Caco-2 (cell line): ENCODE measurements at regions not wholly inside any gene's neighbourhood (a gene's known extent, or its start where the extent isn't known, plus 50 kb on each side); places are given as distances from the start of the nearest gene placed in this dataset.
"Not testable (repeated sequence)": the region's sequence is repeated elsewhere in the genome, so short reads cannot be mapped to it uniquely, and the experiment has no call there.

Experiments used
- BruUV-seq: library from RNA; stranded (reverse); fragments of 400-500 nt; replicated peaks from 2 replicates; lab custom pipeline; 2021; lab: Mats Ljungman, UMichigan
- CTCF ChIA-PET: fragments of 300-600 bp; sonication (Branson Sonifier 250); formaldehyde crosslinking; loops from one replicate; lab custom pipeline; 2022; ENCODE audit warnings: antibody characterized with exemption; lab: Charles Lee
- POLR2A ChIA-PET: fragments of 300-600 bp; sonication (Branson Sonifier 250); formaldehyde crosslinking; loops from one replicate; lab custom pipeline; 2022; ENCODE audit warnings: antibody characterized with exemption; lab: Charles Lee
- DNase-seq, 2 experiments: peaks; one replicate each; pipeline versions ENCODE4 v3.0.0 to v3.0.0-alpha.2; 2020 to 2022
- H3K27me3 ChIP-seq: replicated peaks from 2 replicates; pipeline ENCODE4 v1.6.0; 2011; ENCODE audit warnings: low read length; ENCODE audit not compliant: control insufficient read depth, insufficient read depth
- H3K36me3 ChIP-seq: 2 replicates; pipeline ENCODE4 v1.5.1; 2011; ENCODE audit warnings: low read length; ENCODE audit not compliant: control insufficient read depth, insufficient read depth
- H3K4me1 ChIP-seq: fragments of 250-450 bp; sonication (Bioruptor Pico); 2 replicates; pipeline ENCODE4 v1.5.1; 2020; ENCODE audit warnings: mild to moderate bottlenecking
- H3K4me3 ChIP-seq: 2 replicates; pipeline ENCODE4 v1.5.1; 2011; ENCODE audit warnings: low read depth, mild to moderate bottlenecking, control low read depth, low read length
- H3K9me3 ChIP-seq: fragments of 250-450 bp; sonication (Bioruptor Pico); 2 replicates; pipeline ENCODE4 v1.5.1; 2020; ENCODE audit warnings: mild to moderate bottlenecking, moderate library complexity
- H3K27ac Mint-ChIP-seq: one replicate; pipeline ENCODE4 v1.8.0; 2022; ENCODE audit warnings: mixed read lengths; ENCODE audit not compliant: unreplicated experiment
- H3K27me3 Mint-ChIP-seq: one replicate; pipeline ENCODE4 v1.8.0; 2022; ENCODE audit warnings: mixed read lengths; ENCODE audit not compliant: insufficient read depth, unreplicated experiment
- H3K36me3 Mint-ChIP-seq: one replicate; pipeline ENCODE4 v1.8.0; 2022; ENCODE audit warnings: mild to moderate bottlenecking, mixed read lengths; ENCODE audit not compliant: insufficient read depth, unreplicated experiment
- H3K4me1 Mint-ChIP-seq: one replicate; pipeline ENCODE4 v1.8.0; 2022; ENCODE audit warnings: low read depth, mixed read lengths; ENCODE audit not compliant: unreplicated experiment
- H3K4me3 Mint-ChIP-seq: one replicate; pipeline ENCODE4 v1.8.0; 2022; ENCODE audit warnings: mild to moderate bottlenecking, moderate library complexity, mixed read lengths; ENCODE audit not compliant: unreplicated experiment
- H3K9me3 Mint-ChIP-seq: one replicate; pipeline ENCODE4 v1.8.0; 2022; ENCODE audit warnings: mixed read lengths; ENCODE audit not compliant: unreplicated experiment
- intact Hi-C: fragments of 100-400 bp; cut with micrococcal nuclease; formaldehyde crosslinking; loops from one replicate; pipeline ENCODE4 v1.10.0; 2022; ENCODE audit not compliant: unreplicated experiment
- TF ChIP-seq, protein P1 (sequence below), 2 experiments: fragments of 200-600 bp in 1 of 2; IDR thresholded peaks; 1 replicate in 1 of 2; 2 replicates in 1 of 2; pipeline versions ENCODE4 v1.5.1 to v1.8.0; 2011 to 2022; ENCODE audit warnings: antibody characterized with exemption in 1 of 2, control low read depth in 1 of 2, inconsistent platforms in 1 of 2, low read depth in 1 of 2, low read length in 1 of 2, mild to moderate bottlenecking in 1 of 2, moderate library complexity in 1 of 2; ENCODE audit not compliant: insufficient read depth in 1 of 2, severe bottlenecking in 1 of 2, unreplicated experiment in 1 of 2

DNA sequence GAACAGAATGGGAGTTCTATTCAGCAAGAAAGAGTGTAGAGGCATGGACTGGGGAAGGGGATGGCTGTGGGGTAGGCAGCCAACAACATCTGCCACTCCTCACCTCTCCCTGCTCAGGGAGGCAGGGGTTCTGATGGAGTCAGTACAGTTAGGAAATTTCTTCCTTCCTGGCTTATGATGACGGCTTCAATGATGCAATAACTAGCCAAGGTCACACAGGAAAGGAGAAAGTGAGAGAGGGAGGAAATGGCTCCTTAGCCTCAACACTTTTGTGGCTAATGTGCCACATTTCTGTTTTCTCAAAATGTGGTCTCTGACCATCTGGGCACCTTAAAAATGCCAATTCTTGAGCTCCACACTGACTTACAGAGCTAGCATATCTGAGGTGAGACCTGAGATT, 79.3 kb upstream of the PDZD8 start:
- ChIA-PET CTCF (interaction anchor here (1.3 kb wide), 1 partner anchor 23 kb away, joined by 3 read pairs; no protein-coding TSS in a partner anchor), POLR2A (no interaction called here)
- Mint-ChIP-seq H3K36me3 (no peaks in the 10 kb centered on the region), H3K4me1 (no peaks in the 10 kb centered on the region), H3K9me3 (peaks cover 12% of the 10 kb centered on the region), H3K27ac (no peak overlapping the region), H3K4me3 (no peak overlapping the region), H3K27me3 (no peaks in the 10 kb centered on the region)
- Histone ChIP-seq H3K27me3 (no peaks in the 10 kb centered on the region), H3K9me3 (no peaks in the 10 kb centered on the region), H3K4me3 (no peak overlapping the region), H3K4me1 (no peaks in the 10 kb centered on the region), H3K36me3 (no peaks in the 10 kb centered on the region)
- no TSS peak for BruUV-seq
- DNase-seq: no peak
- TF ChIP-seq, protein P1, sequence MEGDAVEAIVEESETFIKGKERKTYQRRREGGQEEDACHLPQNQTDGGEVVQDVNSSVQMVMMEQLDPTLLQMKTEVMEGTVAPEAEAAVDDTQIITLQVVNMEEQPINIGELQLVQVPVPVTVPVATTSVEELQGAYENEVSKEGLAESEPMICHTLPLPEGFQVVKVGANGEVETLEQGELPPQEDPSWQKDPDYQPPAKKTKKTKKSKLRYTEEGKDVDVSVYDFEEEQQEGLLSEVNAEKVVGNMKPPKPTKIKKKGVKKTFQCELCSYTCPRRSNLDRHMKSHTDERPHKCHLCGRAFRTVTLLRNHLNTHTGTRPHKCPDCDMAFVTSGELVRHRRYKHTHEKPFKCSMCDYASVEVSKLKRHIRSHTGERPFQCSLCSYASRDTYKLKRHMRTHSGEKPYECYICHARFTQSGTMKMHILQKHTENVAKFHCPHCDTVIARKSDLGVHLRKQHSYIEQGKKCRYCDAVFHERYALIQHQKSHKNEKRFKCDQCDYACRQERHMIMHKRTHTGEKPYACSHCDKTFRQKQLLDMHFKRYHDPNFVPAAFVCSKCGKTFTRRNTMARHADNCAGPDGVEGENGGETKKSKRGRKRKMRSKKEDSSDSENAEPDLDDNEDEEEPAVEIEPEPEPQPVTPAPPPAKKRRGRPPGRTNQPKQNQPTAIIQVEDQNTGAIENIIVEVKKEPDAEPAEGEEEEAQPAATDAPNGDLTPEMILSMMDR (IDR thresholded peaks at IDR 0.05; ENCODE audit: insufficient read depth in 1 of 2, low read depth in 1 of 2, low read length in 1 of 2, severe bottlenecking in 1 of 2, unreplicated experiment in 1 of 2): no peak
- intact Hi-C loops: no loop called here

DNA sequence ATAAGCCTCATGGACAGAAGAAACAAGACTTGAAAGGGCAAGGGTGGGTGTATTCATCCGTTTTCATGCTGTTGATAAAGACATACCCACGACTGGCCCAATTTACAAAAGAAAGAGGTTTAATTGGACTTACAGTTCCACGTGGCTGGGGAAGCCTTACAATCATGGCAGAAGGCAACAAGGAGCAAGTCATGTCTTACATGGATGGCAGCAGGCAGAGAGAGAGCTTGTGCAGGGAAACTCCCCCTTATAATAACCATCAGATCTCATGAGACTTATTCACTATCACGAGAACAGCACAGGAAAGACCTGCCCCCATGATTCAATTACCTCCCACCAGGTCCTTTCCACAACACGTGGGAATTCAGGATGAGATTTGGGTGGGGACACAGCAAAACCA, 78.2 kb upstream of the PDZD8 start:
- H3K4me1 Mint-ChIP-seq, H3K9me3 ChIP-seq, H3K27ac Mint-ChIP-seq, H3K27me3 ChIP-seq, H3K27me3 Mint-ChIP-seq, H3K36me3 Mint-ChIP-seq, H3K4me1 ChIP-seq, H3K4me3 Mint-ChIP-seq, intact Hi-C loops, CTCF ChIA-PET, H3K36me3 ChIP-seq, BruUV-seq, POLR2A ChIA-PET, H3K4me3 ChIP-seq, DNase-seq: not testable (repeated sequence)
- H3K9me3 Mint-ChIP-seq: peaks cover 12% of the 10 kb centered on the region

DNA sequence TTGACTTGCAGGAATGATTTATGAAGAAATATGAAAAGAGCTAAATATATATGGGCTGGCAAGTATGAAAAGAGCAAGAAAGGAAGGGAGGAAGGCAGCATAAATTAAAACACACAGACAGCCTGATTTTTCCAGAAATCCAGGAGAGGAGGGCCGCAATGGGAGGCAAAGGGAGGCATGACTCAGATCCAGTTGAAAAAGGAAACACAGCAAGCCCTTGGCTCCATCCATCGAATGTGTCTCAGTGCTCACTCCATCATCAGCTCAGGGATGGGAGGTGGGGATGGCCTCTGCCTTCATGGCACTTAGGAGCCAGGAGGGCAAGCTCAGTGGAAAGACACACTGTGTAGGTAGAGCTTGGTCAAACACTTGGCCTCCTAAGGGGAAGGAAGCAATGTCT, 75.7 kb upstream of the PDZD8 start:
- Histone ChIP-seq H3K27me3 (no peaks in the 10 kb centered on the region), H3K4me1 (no peaks in the 10 kb centered on the region), H3K36me3 (no peaks in the 10 kb centered on the region), H3K4me3 (no peak overlapping the region), H3K9me3 (no peaks in the 10 kb centered on the region)
- intact Hi-C loops: no loop called here
- Mint-ChIP-seq H3K27me3 (no peaks in the 10 kb centered on the region), H3K36me3 (peaks cover 6% of the 10 kb centered on the region), H3K4me3 (no peak overlapping the region), H3K4me1 (no peaks in the 10 kb centered on the region), H3K27ac (no peak overlapping the region), H3K9me3 (peaks cover 20% of the 10 kb centered on the region)
- BruUV-seq: no TSS peak
- ChIA-PET CTCF (interaction anchor here (0.6 kb wide), 1 partner anchor 44 kb away, joined by 3 read pairs; no protein-coding TSS in a partner anchor), POLR2A (no interaction called here)
- no peak for DNase-seq
- TF ChIP-seq, protein P1 (IDR thresholded peaks at IDR 0.05; ENCODE audit: insufficient read depth in 1 of 2, low read depth in 1 of 2, low read length in 1 of 2, severe bottlenecking in 1 of 2, unreplicated experiment in 1 of 2): no peak

DNA sequence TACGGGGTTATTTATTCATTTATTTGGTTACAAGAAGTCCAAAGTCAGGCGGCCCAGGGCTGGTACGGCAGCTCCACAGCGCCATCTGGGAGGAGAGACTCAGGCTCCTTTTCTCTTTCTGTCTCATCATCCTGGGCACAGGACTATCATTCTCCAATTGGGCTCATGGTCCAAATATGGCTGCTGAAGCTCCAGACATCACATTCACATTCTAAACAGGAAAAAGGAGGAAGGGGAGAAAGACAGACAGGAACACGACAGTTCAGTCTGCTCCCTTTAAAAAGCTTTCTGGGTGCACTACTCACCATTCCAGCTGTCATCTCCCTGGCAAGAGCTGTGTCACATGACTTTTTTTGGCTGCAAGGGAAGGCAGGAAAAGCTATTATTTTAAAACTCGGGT, 74.4 kb upstream of the PDZD8 start:
- H3K9me3 ChIP-seq: no peaks in the 10 kb centered on the region
- TF ChIP-seq, protein P1 (IDR thresholded peaks at IDR 0.05; ENCODE audit: insufficient read depth in 1 of 2, low read depth in 1 of 2, low read length in 1 of 2, severe bottlenecking in 1 of 2, unreplicated experiment in 1 of 2): no peak
- Mint-ChIP-seq H3K4me3 (no peak overlapping the region), H3K4me1 (no peaks in the 10 kb centered on the region), H3K36me3 (peaks cover 6% of the 10 kb centered on the region), H3K27ac (no peak overlapping the region), H3K27me3 (no peaks in the 10 kb centered on the region), H3K9me3 (peaks cover 33% of the 10 kb centered on the region)
- POLR2A ChIA-PET: no interaction called here
- CTCF ChIA-PET: interaction anchor here (1.2 to 1.5 kb wide), 2 partner anchors 18 to 233 kb away, joined by 5 to 7 read pairs; no protein-coding TSS in a partner anchor
- no TSS peak for BruUV-seq
- no peak overlapping the region for H3K4me3 ChIP-seq
- no peaks in the 10 kb centered on the region for H3K27me3 ChIP-seq
- DNase-seq: no peak
- no peaks in the 10 kb centered on the region for H3K4me1 ChIP-seq
- intact Hi-C loops: no loop called here
- H3K36me3 ChIP-seq: no peaks in the 10 kb centered on the region
